Osteocyte (in vitro differentiated cells): ENCODE measurements at regions not wholly inside any gene's neighbourhood (a gene's known extent, or its start where the extent isn't known, plus 50 kb on each side); places are given as distances from the start of the nearest gene placed in this dataset.

Experiments used
- DNase-seq: peaks from one replicate; pipeline ENCODE4 v3.0.0; 2021; ENCODE audit warnings: mixed read lengths; ENCODE audit not compliant: unreplicated experiment; ENCODE audit errors: extremely low spot score
- H3K27ac Mint-ChIP-seq: one replicate; pipeline ENCODE4 v1.8.0; 2021; ENCODE audit warnings: mild to moderate bottlenecking, mixed read lengths; ENCODE audit not compliant: unreplicated experiment
- H3K27me3 Mint-ChIP-seq: one replicate; pipeline ENCODE4 v1.8.0; 2021; ENCODE audit warnings: mixed read lengths; ENCODE audit not compliant: unreplicated experiment
- H3K36me3 Mint-ChIP-seq: one replicate; pipeline ENCODE4 v1.8.0; 2021; ENCODE audit warnings: mixed read lengths; ENCODE audit not compliant: unreplicated experiment
- H3K4me1 Mint-ChIP-seq: one replicate; pipeline ENCODE4 v1.8.0; 2021; ENCODE audit warnings: mixed read lengths; ENCODE audit not compliant: unreplicated experiment
- H3K4me3 Mint-ChIP-seq: one replicate; pipeline ENCODE4 v1.8.0; 2021; ENCODE audit warnings: mild to moderate bottlenecking, moderate library complexity, mixed read lengths; ENCODE audit not compliant: unreplicated experiment
- H3K9me3 Mint-ChIP-seq: one replicate; pipeline ENCODE4 v1.8.0; 2021; ENCODE audit warnings: mixed read lengths; ENCODE audit not compliant: unreplicated experiment
- CTCF ChIP-seq: fragments of 200-600 bp; sonication (generic); IDR thresholded peaks from 2 replicates; pipeline ENCODE4 v1.5.0; 2021; ENCODE audit warnings: antibody characterized with exemption, mild to moderate bottlenecking, moderate library complexity

- TF ChIP-seq CTCF, result no peak
- Mint-ChIP-seq H3K27me3 (peaks cover 37% of the 10 kb centered on the region), H3K36me3 (no peaks in the 10 kb centered on the region), H3K4me3 (no peak overlapping the region), H3K4me1 (no peaks in the 10 kb centered on the region), H3K27ac (no peak overlapping the region), H3K9me3 (no peaks in the 10 kb centered on the region)
- peak; percentile 76 for DNase-seq
Observed at GRCh38 chr5:174303035-174303434, 257.5 kb downstream of the NSG2 start.

DNA sequence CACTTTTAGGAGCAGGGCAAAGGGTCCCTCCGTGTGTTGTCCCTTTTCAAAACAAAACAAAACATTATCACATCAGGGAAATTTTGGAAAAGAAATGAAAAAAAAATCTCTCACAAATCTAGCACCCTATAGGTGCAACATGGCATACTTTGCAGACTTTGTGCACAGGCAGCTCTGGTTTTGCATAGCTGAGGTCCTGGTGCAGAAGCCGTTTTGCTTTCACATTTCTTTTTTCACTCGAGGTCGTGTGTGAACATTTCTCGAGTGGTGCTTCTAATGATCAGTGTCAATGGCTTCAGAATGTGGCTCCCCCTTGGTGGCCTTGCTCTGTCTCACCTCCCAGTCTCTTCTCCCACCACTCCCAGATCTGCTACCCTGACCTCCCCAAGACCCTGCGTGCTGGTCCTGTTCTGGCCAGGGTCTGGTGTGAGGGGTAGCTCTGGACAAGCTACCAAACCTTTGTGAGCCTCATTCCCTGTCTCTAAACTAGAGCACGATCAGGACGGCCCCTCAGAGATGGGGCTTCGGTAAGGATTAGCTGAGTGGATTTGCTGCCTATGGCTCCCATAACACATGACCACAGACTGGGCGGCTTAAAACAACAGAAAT, 258.0 kb downstream of the NSG2 start:
- H3K4me1 Mint-ChIP-seq, result no peaks in the 10 kb centered on the region
- no peak overlapping the region for H3K27ac Mint-ChIP-seq
- H3K27me3 Mint-ChIP-seq, result peaks cover 37% of the 10 kb centered on the region
- no peaks in the 10 kb centered on the region for H3K9me3 Mint-ChIP-seq
- no peak for TF ChIP-seq CTCF
- no peak overlapping the region for H3K4me3 Mint-ChIP-seq
- H3K36me3 Mint-ChIP-seq, result no peaks in the 10 kb centered on the region
- DNase-seq, result peak; percentile 71

DNA sequence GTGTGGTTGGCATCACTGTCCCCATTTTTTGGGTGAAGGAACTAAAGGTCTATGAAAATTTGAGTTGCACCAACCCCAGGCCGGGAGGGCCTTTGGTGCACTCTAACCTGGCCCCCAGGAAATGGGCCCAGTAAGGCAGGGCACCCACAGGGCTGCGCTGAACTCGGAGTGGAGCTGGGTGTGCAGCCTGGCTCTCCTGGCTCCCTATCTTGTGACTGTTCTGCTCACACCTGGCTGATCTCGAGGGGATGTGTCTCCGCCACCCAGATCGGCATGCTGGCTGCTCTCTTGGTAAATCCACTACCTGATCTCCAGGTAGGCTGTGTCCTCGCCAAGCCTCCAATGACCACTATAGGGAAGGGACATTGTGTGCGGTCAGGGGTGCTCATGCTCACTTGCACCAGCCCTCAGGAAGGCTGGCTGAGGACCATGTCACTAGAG, 259.8 kb downstream of the NSG2 start:
- H3K36me3 Mint-ChIP-seq, result no peaks in the 10 kb centered on the region
- no peak overlapping the region for H3K4me3 Mint-ChIP-seq
- no peaks in the 10 kb centered on the region for H3K4me1 Mint-ChIP-seq
- H3K27me3 Mint-ChIP-seq, result peaks cover 39% of the 10 kb centered on the region
- TF ChIP-seq CTCF, result no peak
- no peaks in the 10 kb centered on the region for H3K9me3 Mint-ChIP-seq
- no peak overlapping the region for H3K27ac Mint-ChIP-seq
- peak; percentile 69 for DNase-seq

GRCh38 chr5:174306345-174307030, 261.0 kb downstream of the NSG2 start:
- no peak overlapping the region for H3K4me3 Mint-ChIP-seq
- H3K4me1 Mint-ChIP-seq, result peaks cover 2% of the 10 kb centered on the region
- H3K27me3 Mint-ChIP-seq, result peaks cover 34% of the 10 kb centered on the region
- TF ChIP-seq CTCF, result no peak
- H3K9me3 Mint-ChIP-seq, result no peaks in the 10 kb centered on the region
- no peak overlapping the region for H3K27ac Mint-ChIP-seq
- peak; percentile 82 for DNase-seq
- no peaks in the 10 kb centered on the region for H3K36me3 Mint-ChIP-seq

GRCh38 chr5:174307031-174307408, 261.5 kb downstream of the NSG2 start:
- H3K27me3 Mint-ChIP-seq, result peaks cover 33% of the 10 kb centered on the region
- no peaks in the 10 kb centered on the region for H3K9me3 Mint-ChIP-seq
- DNase-seq, result peak; percentile 67
- H3K4me3 Mint-ChIP-seq, result no peak overlapping the region
- peaks cover 2% of the 10 kb centered on the region for H3K4me1 Mint-ChIP-seq
- no peak overlapping the region for H3K27ac Mint-ChIP-seq
- no peak for TF ChIP-seq CTCF
- H3K36me3 Mint-ChIP-seq, result no peaks in the 10 kb centered on the region
